ENCODE measurements at regions not wholly inside any gene's neighbourhood (a gene's known extent, or its start where the extent isn't known, plus 50 kb on each side); places are given as distances from the start of the nearest gene placed in this dataset.

DNA sequence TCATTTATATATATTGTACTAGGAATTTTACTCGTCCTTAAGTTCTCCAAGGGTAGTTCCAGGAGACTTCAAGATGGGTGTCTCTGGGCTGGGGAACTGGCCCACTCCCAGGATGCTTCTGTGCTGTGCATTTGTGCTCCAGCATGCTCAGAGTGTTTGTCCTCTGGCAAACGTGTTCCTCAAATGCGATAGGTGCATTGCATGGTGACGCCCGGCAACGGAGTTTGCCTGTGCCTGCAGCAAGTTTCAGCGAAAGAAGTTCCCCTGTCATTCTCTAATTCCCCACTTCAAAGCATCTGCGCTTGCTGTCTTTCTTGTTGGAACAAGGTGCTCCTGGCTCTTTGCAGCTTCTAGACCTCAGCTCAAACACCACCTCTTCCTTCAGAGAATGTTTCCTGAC is 465.1 kb downstream of the GALR1 start:
- H3K4me3 ChIP-seq (ENCODE audit: low read depth, low read length) = no peak overlapping the region
- WGBS = 78% methylated on average over 8 of the region's 8 CpGs
- DNase-seq (ENCODE audit: extremely low spot score) = no peak

DNA sequence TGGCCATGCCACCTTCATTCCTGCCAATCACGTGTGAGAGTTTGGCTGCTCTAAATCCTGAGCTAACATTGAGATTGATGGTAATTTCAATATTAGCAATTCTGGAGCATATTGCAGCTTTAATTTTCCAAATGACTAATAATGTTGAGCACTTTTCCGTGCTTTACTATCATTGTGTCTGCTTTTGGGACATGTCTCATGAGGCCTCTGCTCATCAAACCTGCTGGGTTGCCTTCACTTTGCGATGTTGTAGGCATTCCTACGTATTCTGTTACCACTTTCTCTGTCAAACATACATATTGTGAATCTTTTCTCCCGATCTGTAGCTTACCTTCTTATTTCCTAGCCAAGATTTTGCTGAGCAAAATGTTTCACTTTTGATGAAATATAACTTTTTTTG is 466.6 kb downstream of the GALR1 start:
- Histone ChIP-seq H3K4me1 (ENCODE audit: insufficient read depth) (no peaks in the 10 kb centered on the region), H3K27ac (ENCODE audit: low read depth) (no peak overlapping the region), H3K36me3 (ENCODE audit: insufficient read depth) (no peaks in the 10 kb centered on the region), H3K4me3 (ENCODE audit: low read depth, low read length) (no peak overlapping the region)
- no peak for DNase-seq (ENCODE audit: extremely low spot score)
- 62% methylated on average over 5 of the region's 5 CpGs for WGBS

More for the DNA sequence above, 465.1 kb downstream of the GALR1 start:
- Histone ChIP-seq H3K4me1 (ENCODE audit: insufficient read depth) (no peaks in the 10 kb centered on the region), H3K27ac (ENCODE audit: low read depth) (no peak overlapping the region), H3K36me3 (ENCODE audit: insufficient read depth) (no peaks in the 10 kb centered on the region)

DNA sequence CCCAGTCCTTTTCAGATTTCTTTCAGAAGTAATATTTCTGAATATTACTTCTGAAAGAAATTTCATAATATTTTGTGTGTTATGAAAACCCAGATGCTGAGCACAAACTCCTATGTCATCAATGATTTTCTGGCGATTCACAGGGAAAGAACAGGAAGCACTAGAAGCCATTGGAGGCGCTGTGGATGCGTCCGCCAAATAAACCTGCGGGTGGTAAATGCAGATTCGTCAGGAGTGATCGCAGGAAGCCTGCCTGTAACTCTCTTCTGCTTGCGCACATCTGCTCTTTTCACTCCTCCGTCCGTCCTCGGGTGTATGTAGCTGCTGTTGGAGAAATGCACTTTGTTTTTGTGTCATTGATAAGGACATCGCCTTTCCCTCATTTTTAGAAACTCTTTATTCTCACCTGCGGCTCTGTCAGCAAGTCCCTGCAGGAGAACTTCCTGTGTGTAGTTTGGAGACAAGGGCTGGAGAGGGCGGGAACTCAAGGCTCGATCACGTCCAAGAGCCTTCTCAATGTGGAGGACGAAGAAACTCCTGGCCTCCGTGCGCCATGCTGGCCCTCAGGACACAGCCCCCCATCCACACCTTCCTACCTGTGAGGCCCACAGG is 483.8 kb downstream of the GALR1 start:
- Histone ChIP-seq H3K4me1 (ENCODE audit: insufficient read depth) (no peaks in the 10 kb centered on the region), H3K36me3 (ENCODE audit: insufficient read depth) (no peaks in the 10 kb centered on the region), H3K27ac (ENCODE audit: low read depth) (no peak overlapping the region), H3K4me3 (ENCODE audit: low read depth, low read length) (no peak overlapping the region)
- WGBS = 85% methylated on average over 19 of the region's 19 CpGs
- DNase-seq (ENCODE audit: extremely low spot score) = no peak

DNA sequence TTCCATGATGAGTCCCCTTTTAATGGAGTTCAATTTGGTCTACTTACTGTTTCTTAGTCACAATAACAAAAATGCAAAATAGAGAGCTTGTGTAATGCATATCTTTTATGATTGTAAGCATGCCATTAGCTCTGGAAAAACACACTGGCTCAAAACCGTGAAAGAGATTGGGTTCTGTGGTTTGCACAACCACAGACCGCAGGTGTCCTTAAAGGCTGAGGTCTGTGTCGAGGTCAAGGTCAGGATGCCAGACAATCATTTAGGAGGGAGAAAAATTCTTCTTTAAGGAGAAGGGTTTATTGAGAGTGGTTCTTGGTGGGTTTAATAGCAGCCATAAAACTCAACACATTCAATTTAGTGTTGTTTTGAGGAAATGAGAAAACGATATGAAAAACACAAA is 487.2 kb downstream of the GALR1 start:
- Histone ChIP-seq H3K4me1 (ENCODE audit: insufficient read depth) (no peaks in the 10 kb centered on the region), H3K4me3 (ENCODE audit: low read depth, low read length) (no peak overlapping the region), H3K27ac (ENCODE audit: low read depth) (no peak overlapping the region), H3K36me3 (ENCODE audit: insufficient read depth) (no peaks in the 10 kb centered on the region)
- 66% methylated on average over 4 of the region's 4 CpGs for WGBS
- no peak for DNase-seq (ENCODE audit: extremely low spot score)

DNA sequence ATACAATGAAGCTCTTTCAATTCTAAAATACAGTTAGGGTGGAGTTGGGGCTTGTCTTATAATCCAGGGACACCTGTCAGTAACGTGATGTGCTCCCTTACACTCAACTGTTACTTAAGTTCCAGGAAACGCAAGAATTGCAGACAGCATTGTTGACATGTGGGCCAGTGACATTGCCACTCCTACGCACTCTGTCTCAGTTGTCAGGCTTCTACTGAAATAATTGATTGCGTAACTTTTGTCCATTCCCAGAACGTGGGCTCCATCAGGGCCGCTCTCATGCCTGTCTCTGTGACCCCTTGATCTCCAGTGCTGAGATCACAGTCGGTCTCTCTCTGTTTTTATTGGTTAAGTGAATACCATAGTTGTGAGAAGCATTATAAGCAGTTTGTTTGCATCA is 487.8 kb downstream of the GALR1 start:
- H3K4me1 ChIP-seq (ENCODE audit: insufficient read depth) = no peaks in the 10 kb centered on the region
- no peak for DNase-seq (ENCODE audit: extremely low spot score)
- H3K4me3 ChIP-seq (ENCODE audit: low read depth, low read length) = no peak overlapping the region
- no peaks in the 10 kb centered on the region for H3K36me3 ChIP-seq (ENCODE audit: insufficient read depth)
- H3K27ac ChIP-seq (ENCODE audit: low read depth) = no peak overlapping the region
- WGBS = 61% methylated on average over 7 of the region's 7 CpGs

DNA sequence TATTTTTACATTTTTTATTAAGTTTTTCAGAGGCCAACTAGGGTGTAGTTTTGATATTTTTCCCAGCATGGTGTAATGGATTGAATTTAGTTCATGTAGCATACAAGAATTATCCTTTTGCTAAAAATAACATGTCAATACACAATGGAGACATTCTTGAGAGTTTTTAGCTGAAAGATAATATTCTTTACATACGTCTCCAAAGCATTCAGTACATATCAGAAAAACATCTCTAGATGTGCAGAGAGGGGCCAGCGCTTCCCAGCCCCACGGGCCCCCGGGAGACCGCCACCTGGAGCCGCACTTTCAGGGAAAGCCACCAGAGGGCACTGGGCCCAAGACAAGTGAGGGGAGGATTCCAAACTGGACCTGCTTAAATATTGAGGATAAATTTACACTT is 499.4 kb downstream of the GALR1 start:
- Histone ChIP-seq H3K36me3 (ENCODE audit: insufficient read depth) (no peaks in the 10 kb centered on the region), H3K27ac (ENCODE audit: low read depth) (no peak overlapping the region), H3K4me3 (ENCODE audit: low read depth, low read length) (no peak overlapping the region), H3K4me1 (ENCODE audit: insufficient read depth) (no peaks in the 10 kb centered on the region)
- no peak for DNase-seq (ENCODE audit: extremely low spot score)
- 28% methylated on average over 6 of the region's 6 CpGs for WGBS

DNA sequence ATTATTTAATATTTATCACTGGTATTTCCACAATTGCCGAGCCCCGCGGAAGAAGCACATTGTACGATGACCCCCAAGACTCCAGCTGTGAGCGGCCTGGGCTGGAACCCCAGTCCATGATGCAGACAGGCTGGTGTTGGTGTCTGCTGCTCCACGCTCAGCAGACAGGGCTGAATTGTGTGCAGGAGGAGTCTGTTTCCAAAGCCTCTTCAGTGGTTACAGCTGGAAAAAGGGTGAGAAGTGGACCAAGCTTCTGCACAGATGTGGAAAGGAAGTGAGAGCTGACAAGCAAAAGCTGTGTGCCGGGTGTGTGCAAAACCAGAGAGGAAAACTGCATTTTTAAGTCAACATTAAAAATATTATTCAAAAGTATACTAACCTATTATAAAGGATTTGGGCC is 500.4 kb downstream of the GALR1 start:
- H3K4me3 ChIP-seq (ENCODE audit: low read depth, low read length) = no peak overlapping the region
- DNase-seq (ENCODE audit: extremely low spot score) = no peak
- WGBS = 66% methylated on average over 7 of the region's 7 CpGs

DNA sequence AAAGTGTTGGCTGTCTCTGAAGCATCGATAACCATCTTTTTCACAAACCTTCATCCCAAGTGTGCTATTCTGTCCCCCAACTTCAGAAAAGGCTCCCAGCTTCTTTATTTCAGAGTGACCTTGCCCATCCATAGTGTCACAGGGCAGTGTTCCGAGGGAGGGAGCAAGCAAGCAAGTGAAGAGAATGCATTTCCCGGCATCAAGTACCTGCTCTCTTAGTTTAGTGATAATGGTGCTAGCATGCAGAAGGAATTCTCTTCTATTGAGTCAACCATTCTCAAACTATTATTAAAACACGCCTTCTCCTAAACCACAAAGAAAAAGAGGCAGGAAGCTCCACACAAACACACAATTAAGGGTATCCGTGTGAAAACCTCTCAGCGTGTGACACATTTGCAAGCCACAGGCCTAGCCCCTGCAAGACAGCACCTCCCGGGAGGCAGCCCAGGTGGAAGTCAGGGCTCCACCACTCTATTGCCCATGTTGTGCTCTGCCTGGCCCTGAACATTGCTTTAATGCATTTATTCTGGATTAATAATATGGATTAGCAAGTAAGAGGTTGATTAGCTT is 504.9 kb downstream of the GALR1 start:
- DNase-seq (ENCODE audit: extremely low spot score) = no peak
- 34% methylated on average over 7 of the region's 7 CpGs for WGBS

More for the DNA sequence above, 500.4 kb downstream of the GALR1 start:
- Histone ChIP-seq H3K4me1 (ENCODE audit: insufficient read depth) (no peaks in the 10 kb centered on the region), H3K27ac (ENCODE audit: low read depth) (no peak overlapping the region), H3K36me3 (ENCODE audit: insufficient read depth) (no peaks in the 10 kb centered on the region)

DNA sequence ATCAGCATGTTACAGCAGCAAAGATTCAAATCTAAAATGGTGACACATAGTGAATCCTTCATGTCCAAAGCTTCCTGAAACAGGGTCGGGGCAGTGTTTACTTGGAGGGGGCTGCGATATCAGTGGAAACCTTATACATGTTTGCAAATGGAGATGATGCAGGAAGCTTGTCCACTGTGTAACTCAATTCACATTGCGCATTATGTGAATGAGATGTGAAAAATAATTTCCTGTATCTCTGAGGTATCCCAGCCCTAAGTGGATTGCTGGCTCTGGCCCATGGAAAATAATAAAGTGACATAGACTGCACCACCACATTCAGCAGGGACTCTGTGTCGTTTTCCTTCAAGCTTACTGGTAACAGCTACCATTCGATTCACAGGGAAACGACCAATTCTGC is 505.5 kb downstream of the GALR1 start:
- no peak overlapping the region for H3K4me3 ChIP-seq (ENCODE audit: low read depth, low read length)
- H3K27ac ChIP-seq (ENCODE audit: low read depth) = no peak overlapping the region
- peak; percentile 15 for DNase-seq (ENCODE audit: extremely low spot score)
- no peaks in the 10 kb centered on the region for H3K36me3 ChIP-seq (ENCODE audit: insufficient read depth)
- no peaks in the 10 kb centered on the region for H3K4me1 ChIP-seq (ENCODE audit: insufficient read depth)
- 54% methylated on average over 6 of the region's 6 CpGs for WGBS

More for the DNA sequence above, 504.9 kb downstream of the GALR1 start:
- no peaks in the 10 kb centered on the region for H3K36me3 ChIP-seq (ENCODE audit: insufficient read depth)
- no peak overlapping the region for H3K27ac ChIP-seq (ENCODE audit: low read depth)
- no peak overlapping the region for H3K4me3 ChIP-seq (ENCODE audit: low read depth, low read length)
- no peaks in the 10 kb centered on the region for H3K4me1 ChIP-seq (ENCODE audit: insufficient read depth)

DNA sequence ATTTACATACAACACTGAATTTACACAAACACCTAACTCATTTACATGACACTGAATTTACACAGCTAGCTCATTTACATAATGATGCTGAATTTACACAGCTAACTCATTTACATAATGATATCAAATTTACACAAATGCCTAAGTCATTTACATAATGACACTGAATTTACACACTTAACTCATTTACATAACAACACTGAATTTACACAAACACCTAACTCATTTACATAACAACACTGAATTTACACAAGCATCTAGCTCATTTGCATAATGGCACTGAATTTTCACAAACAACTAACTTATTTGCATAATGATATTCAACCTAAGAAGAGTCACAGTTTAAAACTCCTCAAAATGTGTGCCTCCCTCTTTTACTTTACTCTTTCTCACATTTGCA is 511.7 kb downstream of the GALR1 start:
- H3K27ac ChIP-seq (ENCODE audit: low read depth) = no peak overlapping the region
- H3K36me3 ChIP-seq (ENCODE audit: insufficient read depth) = no peaks in the 10 kb centered on the region
- no peaks in the 10 kb centered on the region for H3K4me1 ChIP-seq (ENCODE audit: insufficient read depth)
- no peak overlapping the region for H3K4me3 ChIP-seq (ENCODE audit: low read depth, low read length)
- DNase-seq (ENCODE audit: extremely low spot score) = no peak

DNA sequence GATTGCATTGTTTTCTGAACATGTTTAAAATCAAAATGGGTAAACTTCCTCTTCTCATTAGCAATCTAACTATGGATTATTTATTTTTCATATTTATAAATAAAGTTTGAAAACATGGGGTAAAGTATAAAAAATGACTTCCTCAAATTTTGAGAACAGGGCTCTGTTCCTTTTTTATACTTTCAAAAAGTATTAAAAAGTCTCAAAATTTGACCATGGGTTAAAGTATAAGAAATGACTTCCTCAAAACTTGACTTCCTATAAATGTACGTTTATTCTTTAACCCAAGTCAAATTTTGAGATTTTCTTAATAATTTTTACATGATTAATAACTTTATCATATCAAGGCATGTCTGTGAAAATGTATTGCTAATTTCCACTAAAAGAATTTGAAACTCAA is 512.4 kb downstream of the GALR1 start:
- Histone ChIP-seq H3K27ac (ENCODE audit: low read depth) (no peak overlapping the region), H3K4me3 (ENCODE audit: low read depth, low read length) (no peak overlapping the region), H3K4me1 (ENCODE audit: insufficient read depth) (no peaks in the 10 kb centered on the region), H3K36me3 (ENCODE audit: insufficient read depth) (no peaks in the 10 kb centered on the region)
- no peak for DNase-seq (ENCODE audit: extremely low spot score)
- WGBS = 58% methylated on average over 1 of the region's 1 CpG

DNA sequence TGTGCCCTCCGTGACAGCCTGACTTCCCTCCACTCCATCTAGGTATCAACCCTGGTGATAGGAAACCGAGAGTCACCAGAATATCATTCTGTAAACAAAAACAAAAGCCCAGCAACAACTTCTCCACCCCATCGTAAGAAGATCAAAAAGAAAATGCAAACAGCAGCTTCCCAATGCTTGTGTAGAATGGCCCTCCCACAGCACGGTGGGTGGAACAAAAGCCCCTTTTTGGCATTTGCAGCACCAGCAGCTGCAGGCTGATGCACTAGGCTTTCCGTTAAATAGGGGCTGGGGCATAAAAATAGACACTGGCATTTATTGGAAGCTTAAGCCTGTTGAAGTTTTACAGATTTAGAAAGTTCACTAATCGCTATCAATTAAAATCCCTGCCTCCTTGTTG is 513.0 kb downstream of the GALR1 start:
- Histone ChIP-seq H3K4me1 (ENCODE audit: insufficient read depth) (no peaks in the 10 kb centered on the region), H3K4me3 (ENCODE audit: low read depth, low read length) (no peak overlapping the region), H3K36me3 (ENCODE audit: insufficient read depth) (no peaks in the 10 kb centered on the region), H3K27ac (ENCODE audit: low read depth) (no peak overlapping the region)
- WGBS = 5% methylated on average over 6 of the region's 6 CpGs
- DNase-seq (ENCODE audit: extremely low spot score) = no peak

DNA sequence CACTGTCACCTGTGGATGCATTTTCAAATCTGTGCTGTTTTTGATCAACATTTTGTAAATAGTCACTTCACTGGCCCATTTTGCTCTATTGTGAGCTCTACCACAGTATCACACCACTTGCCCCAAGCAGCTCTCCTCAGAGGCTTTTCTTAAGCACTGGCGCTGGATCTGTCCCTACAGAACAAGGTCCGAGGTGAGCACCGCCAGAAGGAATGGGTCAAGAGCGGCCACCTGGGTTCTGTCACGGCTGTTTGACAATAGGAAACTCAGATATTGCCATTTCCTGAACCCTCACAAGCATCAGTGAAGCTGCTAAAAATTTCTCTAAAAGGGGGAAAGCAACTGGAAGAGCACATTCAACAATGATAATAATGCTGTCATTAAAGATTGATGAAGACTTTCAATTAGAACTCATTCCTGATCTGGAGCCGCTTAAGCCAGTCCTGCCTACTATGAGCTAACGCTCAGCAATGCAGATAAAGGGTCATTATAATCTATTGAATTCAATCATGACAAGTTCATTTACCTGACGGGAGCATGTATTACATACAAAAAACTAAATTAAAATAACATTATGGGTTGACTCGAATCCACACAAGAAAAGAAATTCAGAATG is 514.0 kb downstream of the GALR1 start:
- Histone ChIP-seq H3K36me3 (ENCODE audit: insufficient read depth) (no peaks in the 10 kb centered on the region), H3K27ac (ENCODE audit: low read depth) (no peak overlapping the region), H3K4me3 (ENCODE audit: low read depth, low read length) (no peak overlapping the region), H3K4me1 (ENCODE audit: insufficient read depth) (no peaks in the 10 kb centered on the region)
- DNase-seq (ENCODE audit: extremely low spot score) = no peak
- 40% methylated on average over 9 of the region's 9 CpGs for WGBS

DNA sequence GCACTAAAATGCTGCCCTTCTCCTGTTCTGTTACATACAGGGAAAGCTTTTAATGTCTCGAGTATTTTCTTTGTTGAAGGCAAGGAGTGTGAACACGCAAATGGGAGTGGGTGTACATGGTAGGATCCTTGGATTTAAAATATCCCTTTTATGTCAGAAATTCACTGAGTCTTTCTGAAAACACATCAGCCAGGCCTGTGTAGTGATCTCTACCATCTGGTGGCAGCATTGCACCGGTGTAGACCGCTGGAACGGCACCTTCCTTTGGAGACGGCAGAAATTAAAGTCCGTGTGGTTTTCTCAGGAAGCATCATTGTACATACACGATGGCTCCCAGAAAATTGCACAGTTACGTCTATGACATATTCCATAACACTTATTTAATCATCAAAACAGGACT is 515.8 kb downstream of the GALR1 start:
- H3K36me3 ChIP-seq (ENCODE audit: insufficient read depth) = no peaks in the 10 kb centered on the region
- peak; percentile 18 for DNase-seq (ENCODE audit: extremely low spot score)
- 5% methylated on average over 9 of the region's 9 CpGs for WGBS

More for the DNA sequence above, 515.8 kb downstream of the GALR1 start:
- Histone ChIP-seq H3K4me1 (ENCODE audit: insufficient read depth) (no peaks in the 10 kb centered on the region), H3K27ac (ENCODE audit: low read depth) (no peak overlapping the region), H3K4me3 (ENCODE audit: low read depth, low read length) (no peak overlapping the region)
